NCI-H526 treated with DMSO at 0.1 percent for 48 hours (cell line): ENCODE measurements at regions not wholly inside any gene's neighbourhood (a gene's known extent, or its start where the extent isn't known, plus 50 kb on each side); places are given as distances from the start of the nearest gene placed in this dataset.

Source experiments
- DNase-seq: peaks from one replicate; lab custom pipeline; 2025; lab: John Stamatoyannopoulos, UW

DNA sequence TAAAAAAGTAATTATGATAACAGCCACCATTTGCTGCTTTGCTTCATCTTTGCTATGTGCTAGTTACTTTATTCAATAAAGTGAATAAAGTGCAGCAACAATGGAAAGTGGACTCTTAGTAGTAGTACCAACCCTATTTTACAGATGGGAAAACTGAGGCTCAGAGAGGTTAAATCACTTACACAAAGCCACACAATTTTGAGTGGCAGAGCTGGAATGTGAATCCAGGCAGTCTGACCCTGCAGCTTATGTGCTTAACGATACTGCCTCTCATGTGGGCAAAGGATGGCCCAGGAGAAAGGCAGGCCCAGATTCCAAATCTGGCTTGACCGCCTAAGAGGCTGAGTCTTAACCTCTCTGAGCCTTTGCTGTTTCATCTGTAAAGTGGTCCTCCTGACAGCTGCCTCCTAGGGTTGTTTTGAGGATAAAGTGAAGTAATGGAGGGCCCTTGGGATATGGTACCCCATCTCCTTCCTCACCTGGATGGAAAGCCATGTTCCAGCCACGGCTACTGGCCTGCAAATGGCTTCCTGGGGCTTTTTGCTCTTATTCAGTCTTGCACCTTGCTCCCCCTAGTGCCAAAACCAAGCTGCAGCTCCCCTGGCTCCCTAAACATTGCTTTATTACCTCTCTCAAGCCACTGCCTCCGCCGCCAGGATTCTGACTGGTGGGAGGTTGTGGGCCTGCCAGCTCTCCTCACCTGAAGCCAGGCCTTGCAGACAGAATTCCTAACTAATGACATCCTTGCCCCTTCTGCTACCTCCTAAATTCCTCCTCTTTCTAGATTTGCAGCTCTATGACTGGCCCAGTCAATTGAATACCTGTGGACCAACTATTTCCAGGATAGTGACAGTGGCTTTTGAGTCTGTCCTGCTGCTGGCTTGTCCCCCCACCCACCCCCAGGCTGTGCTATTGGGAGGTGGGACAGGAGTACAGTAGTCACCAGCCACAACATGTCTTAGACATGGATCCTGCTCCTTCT is 283.3 kb upstream of the PWP1 start:
- DNase-seq = peak; percentile 19

DNA sequence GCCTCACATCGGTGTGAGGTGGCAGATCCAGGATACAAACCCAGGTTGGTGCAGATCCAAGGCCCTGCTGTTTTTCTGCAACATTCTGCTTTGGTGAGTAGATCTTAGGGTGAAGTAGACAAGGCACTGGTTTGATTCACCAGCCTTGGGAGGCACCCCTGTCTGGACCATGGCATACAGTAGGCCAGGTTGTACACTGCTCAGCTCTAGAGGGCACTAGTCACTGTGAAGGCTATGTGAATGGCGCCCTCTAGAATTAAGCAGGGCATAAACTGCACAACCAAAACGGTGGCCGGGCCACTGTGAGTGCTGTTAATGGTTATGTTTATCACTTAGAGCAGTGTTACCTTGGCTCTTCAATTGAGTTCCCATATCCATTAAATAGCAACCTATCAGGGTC is 280.6 kb upstream of the PWP1 start:
- peak; percentile 14 for DNase-seq

DNA sequence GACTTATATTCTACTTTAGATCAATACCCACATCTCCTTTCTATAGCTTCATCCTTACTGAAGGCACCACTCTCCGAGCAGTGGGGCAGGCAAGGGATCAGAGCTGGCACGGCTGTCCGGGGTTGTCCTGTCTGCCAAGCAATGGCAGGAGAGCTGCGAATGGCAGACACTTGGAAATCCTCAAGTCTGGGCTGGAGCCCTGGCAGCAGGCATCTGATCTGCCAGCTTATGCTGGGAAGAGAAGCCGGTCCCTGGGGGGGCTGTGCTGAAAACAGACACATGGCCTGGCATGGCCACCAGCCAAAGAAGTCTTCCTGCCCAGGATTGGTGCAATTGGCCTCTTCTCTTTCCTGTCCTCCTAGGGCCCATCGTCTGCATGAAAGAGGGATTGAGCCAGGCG is 280.2 kb upstream of the PWP1 start:
- no peak for DNase-seq

DNA sequence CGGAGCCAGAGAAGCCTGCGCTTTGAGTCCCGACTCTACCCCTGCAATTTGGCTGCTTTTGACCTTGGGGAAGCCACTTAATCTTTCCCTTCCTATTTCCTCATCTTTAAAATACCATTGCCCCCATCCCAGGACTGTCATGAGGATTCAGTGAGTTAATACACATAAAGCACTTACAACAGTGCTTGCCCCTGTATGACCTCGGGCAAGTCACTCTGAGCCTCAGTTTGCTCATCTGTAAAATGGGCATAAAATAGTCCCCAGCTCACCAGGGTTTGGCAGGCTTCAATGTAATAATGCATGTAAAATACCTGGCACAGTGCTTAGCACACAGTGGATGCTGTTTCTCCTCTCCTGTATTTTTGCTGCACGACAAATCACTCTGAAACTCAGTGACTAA is 278.7 kb upstream of the PWP1 start:
- no peak for DNase-seq

DNA sequence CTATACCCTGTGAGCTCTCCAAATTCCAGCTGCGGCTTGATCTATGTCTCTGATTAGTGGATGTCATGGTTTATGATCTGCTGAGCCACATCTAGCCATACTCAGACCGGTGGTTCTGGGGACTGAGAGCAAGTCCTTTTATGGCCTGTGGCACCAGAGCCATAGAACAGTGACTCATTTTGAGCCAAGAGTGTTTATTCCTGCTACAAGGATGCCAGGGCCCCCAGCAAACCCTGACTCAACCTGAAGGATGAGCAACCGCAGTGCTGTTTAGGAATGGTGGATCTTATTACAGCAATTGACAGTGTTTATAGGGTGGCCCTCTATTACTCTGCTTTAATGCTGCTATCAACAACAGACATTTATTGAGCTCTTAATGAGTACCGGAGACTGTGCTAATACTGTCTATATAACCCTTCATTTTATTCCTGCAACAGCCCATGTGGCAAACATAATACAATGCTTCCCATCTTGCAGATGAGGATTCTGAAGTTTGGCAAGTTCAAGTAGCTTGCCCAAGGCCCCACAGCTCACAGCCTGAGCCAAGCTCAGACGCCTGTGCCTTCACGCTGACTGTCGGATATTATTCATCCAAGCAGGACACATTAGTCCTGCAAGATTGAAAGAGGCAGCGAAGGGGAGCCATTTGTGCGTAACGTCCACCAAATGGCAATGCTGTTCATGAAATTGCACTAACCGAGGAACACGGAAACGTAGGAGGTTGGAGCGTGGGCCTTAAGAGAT is 273.6 kb upstream of the PWP1 start:
- DNase-seq = no peak

DNA sequence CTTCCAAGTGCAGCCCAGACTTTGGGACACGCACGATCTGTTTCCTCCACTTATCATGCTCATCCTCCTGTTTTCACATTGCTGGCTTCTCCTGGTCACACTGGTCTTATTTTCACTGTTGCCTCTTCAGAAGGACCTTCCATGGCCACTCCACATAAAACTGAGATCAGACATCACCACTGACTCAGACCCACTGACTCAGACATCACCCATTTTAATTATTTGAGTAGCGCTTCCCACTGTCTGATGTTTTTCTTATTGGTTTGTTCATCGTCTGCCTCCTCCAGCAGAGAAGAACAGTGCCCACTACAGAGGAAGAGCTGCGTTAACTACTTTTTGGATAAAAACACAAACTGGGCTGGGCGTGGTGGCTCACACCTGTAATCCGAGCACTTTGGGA is 270.5 kb upstream of the PWP1 start:
- DNase-seq = no peak

DNA sequence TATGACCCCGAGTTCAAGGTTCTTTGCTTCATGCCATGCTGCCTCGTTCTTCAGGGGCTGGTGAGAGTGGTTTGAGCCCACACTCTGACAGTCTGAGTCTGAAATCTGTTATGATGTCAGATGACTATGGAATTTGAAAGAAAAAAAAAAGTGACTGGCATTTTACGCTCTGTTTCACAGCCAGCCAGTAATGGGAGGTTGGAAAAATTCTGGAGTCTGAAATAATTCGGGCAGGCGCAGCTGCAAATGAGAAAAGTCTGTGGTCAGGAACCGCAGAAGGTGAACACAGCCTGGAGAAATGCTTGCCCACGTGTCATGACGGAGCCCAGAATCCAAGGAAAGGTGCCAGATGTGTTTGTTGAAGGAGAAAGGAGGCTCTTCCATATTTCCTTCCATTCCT is 269.8 kb upstream of the PWP1 start:
- DNase-seq = no peak

DNA sequence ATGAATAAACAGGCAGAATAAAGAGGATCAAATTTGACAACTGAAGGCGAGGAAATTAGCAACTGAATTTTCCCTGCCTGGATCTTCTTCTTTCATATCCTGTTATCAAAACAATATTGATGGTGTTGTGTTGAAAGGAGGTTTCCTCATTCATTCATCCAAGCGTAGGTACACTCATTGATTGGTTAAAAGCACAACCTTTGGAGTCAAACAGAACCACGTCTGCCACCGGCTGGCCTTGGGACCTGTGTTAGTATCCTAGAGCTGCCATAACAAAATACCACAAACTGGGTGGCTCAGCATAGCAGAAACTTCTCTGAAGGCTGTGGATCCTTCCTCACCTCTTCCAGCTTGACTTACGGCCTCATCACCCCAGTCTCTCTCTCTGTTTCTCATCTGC is 268.6 kb upstream of the PWP1 start:
- no peak for DNase-seq

DNA sequence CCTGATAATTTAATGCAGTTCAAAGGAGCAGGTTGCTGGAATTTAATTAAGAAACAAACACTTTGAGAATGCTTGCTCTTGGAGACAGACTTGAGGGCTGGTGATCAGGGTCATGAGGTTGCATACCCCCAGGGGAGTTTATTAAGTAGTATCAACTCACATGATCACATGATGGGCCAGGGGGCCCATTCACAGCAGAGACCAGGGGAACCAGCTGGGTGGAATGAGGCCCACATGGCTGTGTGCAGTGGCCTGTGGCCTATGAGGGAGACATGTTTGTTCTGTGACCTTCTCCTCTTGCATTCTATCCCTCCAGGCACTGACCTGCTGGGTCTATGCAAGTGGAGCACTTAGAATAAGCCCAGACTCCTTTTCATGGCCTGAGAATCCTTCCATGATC is 266.6 kb upstream of the PWP1 start:
- DNase-seq = no peak

DNA sequence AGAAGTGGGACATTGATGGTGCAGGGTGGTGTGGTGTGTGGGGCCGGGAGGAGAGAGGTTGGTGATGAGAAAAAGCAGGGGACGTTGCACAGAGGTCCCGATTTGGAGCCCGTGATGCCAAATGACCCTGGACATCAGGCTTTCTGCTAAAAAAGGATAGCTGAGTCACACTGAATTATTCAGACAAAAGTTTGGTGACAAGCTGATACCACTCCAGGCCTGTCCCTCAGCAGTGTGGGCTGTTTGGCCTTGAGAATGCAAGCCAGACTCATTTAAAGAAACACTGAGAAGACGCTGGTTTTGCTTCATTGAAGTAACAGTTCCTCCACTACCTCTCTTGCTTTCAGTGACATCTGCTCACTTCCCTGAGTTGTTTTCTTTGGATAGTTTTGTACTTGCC is 262.1 kb upstream of the PWP1 start:
- no peak for DNase-seq

DNA sequence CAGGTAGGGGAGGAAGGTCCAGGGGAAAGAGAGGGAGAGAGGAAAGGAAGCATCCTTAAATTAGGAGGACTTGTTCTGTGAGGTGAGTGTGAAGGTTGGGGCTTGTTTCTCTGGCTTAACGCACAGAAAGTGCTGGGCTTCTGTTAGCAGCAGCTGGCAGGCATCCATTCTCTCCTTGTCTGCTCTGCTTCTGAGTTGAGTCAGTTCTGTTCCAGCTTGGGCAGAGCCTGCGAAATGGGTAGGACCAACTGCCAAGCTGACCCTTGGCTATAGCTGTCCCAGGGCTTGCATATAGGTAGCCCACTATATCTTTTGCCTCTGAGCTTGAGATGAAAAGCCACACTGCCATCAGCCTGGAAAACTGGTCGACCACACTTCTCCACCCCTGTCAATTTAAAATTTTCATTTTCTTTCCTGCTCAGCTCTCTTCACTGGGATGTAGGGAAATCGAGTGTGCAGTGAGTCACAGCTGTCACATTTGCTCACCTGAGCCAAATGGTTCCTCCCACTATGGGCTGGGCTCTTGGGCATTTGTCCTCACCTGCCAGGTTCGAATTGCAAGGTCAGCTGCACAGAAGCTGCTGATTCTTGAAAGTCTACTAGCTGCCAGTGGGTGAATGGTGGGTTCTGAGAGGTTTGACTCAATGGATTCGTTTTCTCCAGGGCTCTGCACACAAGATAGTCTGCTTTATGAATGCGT is 256.4 kb upstream of the PWP1 start:
- no peak for DNase-seq

DNA sequence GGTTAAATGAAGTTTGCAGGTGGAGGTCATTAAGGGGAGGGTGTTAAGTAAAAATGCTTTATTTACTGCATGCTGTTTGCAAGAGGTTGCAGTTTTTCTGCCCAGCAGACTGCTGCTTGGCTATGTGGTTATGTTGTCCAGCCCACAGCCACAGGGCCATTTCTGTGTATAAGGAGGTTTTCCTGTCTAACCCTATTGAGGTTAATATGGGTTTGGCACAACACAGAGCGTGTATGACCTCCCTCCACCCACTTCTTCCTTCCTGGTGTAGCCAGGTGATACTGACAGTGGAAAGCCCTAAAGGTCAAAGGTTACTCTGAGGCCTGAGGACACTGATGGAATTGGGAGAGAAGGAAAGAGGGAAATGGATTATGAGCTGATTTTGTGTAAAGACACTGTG is 253.7 kb upstream of the PWP1 start:
- DNase-seq = no peak

DNA sequence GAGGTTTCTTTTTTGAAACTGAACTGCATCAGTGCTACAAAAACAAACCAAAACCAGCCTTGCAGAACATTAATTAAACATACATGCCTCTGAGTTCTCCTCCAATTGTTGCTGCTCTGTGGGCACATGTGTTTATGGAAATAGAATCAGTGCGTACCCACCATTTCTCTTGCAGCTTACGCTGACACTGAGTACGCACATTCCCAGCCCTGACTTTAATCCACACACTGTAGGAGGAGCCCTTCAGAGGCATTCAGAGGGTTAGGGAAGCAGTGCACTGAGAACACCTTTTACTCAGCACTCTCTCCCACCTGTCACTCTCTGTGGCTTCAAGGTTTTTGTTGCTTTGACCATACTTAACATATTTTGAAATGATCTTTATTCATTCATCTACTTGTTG is 250.5 kb upstream of the PWP1 start:
- no peak for DNase-seq

DNA sequence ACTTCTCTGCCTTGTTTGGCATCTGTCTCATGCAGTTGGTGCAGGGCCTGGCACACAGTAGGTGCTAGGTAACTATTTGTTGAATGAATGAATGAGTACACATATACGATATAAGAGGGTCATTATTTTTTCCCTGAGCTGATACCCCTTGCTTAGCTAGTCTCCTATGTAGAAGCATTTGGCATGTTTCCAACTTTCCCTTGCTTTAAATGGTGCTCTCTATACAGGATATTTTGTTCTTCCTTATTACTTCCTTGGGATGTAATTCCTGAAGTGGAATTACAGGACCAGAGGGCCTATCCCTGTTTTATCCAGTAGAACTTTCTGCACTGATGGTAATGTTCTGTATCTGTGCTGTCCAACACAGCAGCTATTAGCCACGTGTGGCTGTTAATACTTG is 250.1 kb upstream of the PWP1 start:
- DNase-seq = no peak

DNA sequence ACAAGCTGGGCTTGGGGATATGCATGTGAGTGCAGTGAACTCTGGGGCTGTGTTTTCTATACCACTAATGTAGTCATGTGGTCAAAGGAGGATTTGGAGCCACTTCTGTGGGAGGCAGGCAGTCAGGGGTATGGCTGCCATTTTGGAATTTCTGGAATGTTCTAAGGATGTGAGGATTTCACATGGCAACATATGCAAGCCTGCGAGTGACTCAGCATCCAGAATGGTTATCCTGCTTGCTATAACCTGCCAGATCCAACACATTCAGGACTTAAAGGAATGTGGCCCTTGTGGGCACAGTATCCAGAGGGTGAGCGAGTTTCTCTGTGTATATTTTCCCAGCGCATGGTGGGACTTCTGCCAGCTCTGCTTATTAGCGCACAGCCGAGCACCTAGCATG is 249.2 kb upstream of the PWP1 start:
- DNase-seq = no peak

DNA sequence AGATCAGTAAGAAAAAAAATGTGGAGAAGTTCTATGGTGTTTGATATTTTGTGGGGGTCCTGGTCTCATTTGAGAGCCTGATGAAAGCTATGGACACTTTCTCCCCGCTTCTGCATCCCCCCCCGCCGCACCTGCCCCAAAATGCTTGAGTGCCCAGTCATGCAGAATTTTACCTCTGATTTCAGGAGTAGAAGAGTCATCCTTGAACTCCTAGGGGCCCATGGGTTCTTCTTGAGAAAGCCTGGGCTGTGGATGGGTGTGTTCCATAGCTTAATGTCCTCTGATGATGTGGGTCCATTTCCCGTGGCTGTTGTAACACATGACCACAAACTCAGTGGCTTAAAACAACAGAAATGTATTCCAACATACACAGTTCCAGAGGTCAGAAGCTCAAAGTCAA is 248.8 kb upstream of the PWP1 start:
- no peak for DNase-seq

DNA sequence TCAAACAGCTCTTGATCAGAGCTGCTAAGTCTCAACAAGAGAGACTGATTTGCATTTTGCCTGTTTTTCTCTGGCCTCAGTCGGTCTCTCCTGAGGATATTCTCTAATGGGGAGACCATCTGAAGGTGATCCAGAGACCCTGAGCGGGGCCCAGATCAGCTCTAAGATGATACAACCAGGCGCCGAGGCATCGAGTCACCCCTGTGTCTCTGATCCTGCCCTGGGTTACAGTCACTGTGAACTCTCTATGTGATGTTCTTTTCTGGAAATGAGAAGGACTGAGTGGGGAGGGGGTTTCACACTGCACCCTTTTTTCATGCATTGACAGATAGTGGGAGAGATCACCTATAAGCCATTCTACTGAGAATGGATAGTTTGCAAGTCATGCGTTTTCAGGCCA is 247.6 kb upstream of the PWP1 start:
- DNase-seq = no peak

DNA sequence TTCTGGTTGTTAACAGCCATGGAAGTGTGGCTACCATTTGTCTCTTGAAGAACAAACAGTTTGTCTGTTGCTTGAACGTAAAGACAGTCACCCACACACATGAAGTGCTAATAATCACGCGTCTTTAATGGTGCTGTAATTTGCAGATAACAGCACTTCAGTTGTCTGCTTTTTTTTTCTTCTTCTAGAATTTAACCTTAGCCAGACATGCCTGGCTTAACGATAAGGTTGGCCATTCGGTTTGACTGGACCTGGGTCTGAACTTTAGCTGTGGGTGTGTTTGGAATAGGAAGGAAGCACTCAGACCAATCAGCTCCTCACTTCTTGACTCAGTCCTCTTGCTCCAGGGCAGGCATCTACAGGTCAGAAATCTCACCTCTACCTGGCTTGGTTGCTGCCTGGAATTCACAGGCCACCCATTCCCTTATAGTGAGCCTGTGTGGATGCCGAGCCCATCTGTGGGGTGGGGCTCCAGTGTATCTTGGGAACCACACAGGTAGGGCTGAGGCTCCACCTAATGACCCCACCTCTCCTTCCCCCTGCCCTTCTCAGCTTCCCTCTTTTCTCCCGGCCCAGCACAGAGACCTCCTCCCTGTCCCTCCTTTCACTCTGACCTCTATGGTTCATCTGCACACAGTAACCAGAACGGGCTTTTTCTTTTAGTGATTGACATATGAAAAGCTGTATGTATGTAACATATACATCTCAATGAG is 246.4 kb upstream of the PWP1 start:
- DNase-seq = no peak

DNA sequence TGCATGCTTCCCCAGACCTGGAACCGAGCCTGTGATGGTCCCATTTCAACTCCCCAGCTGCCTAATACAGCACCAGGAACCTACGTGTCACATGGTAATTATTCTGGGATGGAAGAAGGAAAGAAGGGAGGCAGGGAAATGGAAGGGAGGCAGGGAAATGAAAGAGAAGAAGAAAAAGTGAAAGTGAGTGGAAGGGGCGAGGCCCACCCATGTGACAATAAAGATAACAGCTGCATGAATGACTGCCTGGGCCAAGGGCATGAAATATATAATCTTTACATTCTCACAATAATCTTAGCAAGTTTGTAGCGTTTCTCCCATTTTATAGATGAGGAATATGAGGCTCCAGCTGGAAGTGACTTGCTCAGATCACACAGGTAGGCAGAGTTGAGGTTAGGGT is 245.0 kb upstream of the PWP1 start:
- no peak for DNase-seq

DNA sequence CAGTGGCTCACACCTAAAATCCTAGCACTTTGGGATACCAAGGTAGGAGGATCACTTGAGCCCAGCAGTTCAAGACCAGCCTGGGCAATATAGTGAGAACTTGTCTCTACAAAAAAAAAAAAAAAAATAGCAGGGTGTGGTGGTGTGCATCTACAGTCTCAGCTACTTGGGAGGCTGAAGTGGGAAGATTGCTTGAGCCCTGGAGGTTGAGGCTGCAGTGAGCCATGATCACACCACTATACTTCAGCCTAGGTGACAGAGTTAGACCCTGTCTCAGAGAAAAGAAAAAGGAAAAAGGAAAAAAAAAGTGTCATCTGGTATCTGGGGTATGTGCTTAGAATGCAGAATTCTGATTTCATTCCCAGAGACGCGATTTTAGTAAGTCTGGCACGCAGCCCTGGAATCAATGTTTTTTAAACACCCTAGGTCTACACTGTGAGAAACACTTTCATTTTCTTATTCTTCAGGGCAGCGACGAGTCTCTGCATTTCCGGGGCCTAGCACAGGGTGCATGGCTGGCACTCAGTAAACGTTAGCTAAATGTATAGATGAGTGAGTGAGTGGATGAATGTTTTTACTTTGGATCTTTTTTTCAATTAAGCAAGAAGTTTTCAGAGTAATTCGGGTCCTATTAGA is 243.8 kb upstream of the PWP1 start:
- DNase-seq = no peak

DNA sequence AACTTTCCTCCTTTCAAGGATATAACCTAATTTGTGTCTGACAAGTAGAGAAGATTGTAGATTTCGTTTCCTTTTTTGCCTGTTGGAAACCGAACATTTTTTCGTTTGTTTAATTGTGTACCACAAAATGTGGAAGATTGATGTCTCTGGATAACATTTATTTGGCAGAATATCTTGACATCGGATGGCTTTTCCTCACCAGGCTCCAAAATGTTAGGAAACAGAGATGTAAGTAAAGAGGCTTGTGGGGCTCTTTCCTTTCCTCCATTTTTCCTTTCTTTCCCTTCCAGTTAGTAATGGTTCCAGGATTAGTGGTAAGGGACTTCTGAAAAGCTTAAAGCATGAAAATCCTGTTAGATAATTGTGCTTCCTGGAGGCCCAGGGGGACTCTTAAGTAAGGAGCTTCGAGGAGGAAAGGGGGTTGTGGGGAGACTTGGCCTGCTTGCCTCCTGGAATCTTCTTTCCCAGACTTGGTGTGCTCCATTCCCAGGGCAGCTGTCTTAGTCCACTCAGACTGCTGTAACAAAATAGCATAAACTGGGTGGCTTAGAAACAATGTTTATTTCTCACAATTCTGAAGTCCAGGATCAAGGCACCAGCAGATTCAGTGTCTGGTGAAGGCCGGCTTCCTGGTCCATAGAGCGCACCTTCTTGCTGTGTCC is 243.1 kb upstream of the PWP1 start:
- DNase-seq = no peak
